ENCODE measurements at regions not wholly inside any gene's neighbourhood (a gene's known extent, or its start where the extent isn't known, plus 50 kb on each side); places are given as distances from the start of the nearest gene placed in this dataset.

GRCh38 chr5:30039379-30039778 is 1154.1 kb upstream of the CDH6 start:
- no peak for DNase-seq

GRCh38 chr5:30034870-30035269 is 1158.6 kb upstream of the CDH6 start:
- no peak for DNase-seq

DNA sequence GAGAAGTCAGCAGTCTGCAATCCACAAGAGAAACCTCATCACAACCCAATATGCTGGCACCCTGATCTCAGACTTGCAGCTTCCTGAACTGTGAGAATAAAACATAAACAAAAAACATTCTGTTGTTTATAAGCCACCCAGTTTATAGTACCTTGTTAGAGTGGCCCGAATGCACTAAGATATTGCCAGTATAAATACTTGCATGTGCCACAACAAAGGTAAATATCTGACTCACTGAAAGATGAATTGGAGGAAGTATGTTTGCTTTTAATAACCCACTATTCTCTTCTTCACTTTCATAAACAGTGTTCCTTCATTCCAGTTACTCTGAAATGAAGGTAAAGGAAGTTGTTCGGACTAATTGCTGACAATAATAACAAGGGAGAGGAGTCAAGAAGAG is 1163.4 kb upstream of the CDH6 start:
- no peak for DNase-seq

DNA sequence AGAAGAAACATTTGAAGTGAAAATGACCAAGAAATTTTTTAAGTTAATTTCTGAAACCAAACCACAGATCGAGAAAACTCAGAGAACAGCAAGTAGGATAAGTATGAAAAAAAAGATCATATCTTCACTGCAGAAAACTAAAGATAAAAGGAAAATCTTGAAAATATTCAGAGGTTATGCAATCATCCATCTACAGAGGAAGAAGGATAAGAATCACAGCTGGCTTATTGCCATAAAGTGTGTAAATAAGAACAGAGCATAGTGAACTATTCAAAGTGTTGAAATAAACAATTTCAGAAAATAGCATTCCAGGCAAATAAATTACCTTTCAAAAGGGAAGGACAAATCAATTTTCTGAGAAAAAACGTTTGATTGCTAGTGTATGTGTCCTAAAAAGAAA is 1191.7 kb upstream of the CDH6 start:
- DNase-seq, result no peak

GRCh38 chr5:30000231-30000630 is 1193.3 kb upstream of the CDH6 start:
- no peak for DNase-seq

DNA sequence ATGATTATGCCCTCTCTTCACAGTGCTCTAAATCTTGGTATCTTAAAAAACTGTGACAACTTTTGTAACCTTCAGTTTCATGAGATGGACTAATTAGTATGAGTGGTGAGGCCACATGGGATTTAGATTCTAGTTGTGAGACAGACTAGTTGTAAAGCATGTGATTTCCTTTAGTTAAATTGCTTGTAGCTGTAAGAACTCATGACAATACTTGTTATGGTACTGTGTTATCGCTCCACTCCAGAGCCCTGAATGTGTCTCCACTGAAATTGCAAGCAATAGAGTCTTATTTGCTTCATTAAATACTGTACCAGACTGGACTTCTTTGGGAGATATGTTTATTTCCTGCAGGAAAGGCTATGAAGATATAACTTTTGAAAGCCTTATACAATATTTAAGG is 1198.3 kb upstream of the CDH6 start:
- DNase-seq, result no peak

GRCh38 chr5:29994519-29994918 is 1199.0 kb upstream of the CDH6 start:
- no peak for DNase-seq

DNA sequence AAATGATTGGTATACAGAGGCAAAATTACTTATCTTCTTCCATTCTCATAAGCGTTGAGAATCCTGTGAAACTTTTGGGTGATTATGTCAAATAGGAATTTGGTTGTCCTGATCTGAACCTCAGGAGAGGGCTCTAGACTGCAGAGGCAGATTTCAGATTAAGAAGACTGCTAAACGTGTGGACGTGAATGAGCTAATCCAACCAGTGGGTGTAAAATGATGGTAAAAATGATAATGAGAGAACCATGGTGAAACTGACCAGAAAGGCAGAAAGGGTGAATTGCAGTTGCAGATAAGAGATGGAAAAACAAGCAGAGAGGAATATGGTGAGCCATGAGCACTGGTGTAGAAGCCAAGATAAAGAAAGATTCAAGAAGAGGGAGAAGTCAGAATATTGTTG is 1200.2 kb upstream of the CDH6 start:
- DNase-seq, result no peak

DNA sequence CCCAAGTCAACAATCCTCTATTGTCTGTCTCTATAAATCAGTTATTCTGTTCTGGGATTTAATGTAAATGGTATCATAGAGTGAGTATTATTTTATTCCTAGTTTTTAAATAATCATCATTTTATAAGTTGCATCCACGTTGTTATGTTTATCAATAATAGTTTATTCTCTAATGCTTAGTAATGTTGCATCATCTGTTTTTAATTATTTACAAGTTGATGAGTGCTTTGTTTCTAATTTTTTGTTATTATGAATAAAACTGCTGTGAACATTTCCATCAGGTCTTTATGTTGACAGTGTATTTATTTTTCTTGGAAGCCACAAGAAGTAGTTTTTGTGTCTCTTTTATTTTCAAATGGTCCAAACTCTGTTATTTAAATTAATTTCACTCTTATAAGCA is 1201.2 kb upstream of the CDH6 start:
- DNase-seq, result no peak

DNA sequence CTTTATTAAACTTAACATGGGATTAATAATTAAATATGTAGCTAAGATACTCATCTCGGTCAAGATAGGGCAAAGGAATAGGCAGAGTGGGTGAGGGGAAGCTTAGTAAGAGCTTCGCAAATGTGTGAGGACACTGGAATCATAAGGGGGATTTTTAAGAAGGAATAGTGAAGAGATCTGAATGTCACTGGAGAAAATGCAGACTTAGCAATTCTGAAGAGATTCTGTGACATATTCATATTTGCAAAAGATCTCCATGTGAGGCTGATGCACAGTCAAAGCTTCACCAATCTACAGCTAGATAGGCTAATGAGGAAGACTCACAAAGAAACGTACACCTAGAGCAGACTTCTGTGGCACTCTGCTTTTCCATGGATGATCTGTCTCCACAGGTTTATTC is 1202.8 kb upstream of the CDH6 start:
- no peak for DNase-seq

- no peak for DNase-seq
Measured at GRCh38 chr5:29984156-29984540, 1209.3 kb upstream of the CDH6 start.

- no peak for DNase-seq
Measured at GRCh38 chr5:29983528-29984155, 1209.8 kb upstream of the CDH6 start.

DNA sequence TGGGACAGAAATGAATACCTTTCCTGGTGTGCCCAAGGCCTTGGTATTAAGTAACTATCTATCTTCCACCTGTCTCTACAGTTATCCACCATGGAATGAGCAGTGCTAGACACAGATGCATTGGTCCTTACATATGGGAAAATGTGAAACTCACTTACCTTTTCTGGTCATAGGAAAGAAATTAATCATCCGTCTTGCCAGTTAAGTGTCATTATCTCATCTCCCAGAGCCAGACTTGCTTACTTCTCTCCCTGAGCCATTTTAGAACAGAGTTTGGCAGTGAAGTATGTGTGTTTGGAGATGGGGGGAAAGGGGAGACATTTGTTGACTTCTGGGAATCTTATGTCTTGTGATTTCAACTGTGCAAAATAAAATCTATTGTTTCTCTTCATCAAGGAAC is 1211.0 kb upstream of the CDH6 start:
- DNase-seq, result no peak

GRCh38 chr5:29972597-29972996 is 1220.9 kb upstream of the CDH6 start:
- no peak for DNase-seq

DNA sequence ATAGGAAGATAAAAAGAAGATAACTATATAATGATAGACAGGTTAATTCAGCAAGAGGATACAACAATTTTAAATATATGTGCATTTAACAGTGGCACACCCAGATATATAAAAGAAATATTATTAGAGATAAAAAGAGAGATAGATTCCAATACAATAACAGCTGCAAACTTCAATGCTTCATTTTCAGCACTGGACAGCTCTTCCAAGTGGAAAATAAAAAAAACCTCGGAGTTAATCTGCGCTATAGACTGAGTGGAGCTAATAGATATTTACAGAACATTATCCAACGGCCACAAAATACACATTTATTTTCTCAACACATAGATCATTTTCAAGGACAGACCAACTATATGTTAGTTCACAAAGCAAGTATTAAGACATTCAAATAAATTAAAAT is 1229.5 kb upstream of the CDH6 start:
- no peak for DNase-seq

DNA sequence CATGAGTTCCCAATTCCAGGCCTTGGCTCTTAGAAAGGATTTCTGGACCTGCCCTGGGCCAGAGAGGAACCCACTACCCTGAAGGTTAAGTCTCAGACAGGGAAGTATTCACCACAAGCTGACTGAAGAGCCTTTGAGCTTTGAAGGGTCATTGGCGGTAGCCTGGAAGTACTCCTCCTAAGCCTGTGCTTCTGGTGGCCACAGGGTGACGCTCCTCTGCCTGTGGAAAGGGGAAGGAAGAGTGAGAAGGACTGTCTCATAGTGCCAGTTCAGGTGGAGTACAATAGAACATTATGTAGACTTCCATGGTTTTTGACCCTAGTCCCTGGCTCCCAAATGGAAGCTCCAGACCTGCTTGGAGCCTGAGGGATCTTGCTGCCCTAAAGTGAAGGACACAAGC is 1233.2 kb upstream of the CDH6 start:
- no peak for DNase-seq

GRCh38 chr5:29950416-29951145 is 1242.9 kb upstream of the CDH6 start:
- DNase-seq, result no peak

- no peak for DNase-seq
Measured at GRCh38 chr5:29949301-29949872, 1244.1 kb upstream of the CDH6 start.

DNA sequence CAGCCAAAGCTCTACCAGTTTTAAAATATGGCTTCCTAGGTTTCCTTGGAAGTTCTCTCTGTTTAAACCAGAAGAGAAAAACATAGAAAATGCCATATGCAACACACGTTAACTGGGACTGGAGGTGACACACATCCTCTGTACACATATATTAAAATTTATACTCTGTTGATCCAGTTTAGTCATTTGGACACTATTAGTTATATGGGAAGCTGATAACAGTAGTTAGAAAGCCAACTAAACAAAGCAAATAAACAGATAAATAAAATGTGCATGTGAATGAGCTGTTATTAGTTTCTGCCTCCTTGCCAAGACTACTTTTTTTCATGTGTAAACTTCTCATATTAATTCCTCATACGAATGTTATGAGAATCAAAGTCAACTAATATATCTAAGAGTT is 1249.2 kb upstream of the CDH6 start:
- no peak for DNase-seq

DNA sequence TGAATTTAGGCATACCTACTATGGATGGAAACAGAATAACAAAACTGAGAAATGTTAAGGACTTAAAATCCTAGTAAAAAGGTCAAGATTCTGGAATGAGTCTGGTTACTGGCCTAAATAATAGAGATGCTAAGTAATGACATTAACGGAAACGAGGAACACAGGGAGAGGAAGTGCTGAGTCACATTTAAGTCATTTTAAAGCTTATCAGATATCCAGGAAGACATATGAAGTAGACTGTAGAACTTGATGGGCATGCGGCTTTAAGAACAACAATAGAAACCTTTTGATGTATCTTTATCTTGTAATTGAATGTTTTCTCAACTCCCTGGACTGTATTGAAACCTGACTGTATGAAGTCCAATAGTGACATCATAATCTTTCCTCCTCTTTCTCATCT is 1251.4 kb upstream of the CDH6 start:
- DNase-seq, result no peak

- DNase-seq, result no peak
Measured at GRCh38 chr5:29939988-29940387, 1253.5 kb upstream of the CDH6 start.

- DNase-seq, result no peak
Measured at GRCh38 chr5:29935371-29935770, 1258.1 kb upstream of the CDH6 start.

DNA sequence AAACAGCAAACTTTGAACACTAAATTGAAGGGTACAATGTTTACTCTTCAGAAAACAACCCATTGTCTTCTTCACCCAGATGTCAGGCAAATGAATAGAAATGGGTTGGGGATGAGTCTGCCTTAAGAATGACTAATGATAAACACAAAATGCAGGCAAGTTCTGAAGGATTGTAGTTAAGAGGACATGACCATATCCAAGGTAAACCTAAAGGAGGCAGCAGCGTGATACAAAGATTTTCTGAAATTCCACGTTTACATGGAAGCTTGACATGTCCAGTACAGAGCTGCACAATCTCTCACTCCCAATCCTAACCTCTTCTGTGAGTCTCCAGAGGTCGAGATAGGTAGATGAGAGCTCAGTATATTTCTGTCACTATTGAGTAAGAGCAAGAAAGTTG is 1263.2 kb upstream of the CDH6 start:
- no peak for DNase-seq

DNA sequence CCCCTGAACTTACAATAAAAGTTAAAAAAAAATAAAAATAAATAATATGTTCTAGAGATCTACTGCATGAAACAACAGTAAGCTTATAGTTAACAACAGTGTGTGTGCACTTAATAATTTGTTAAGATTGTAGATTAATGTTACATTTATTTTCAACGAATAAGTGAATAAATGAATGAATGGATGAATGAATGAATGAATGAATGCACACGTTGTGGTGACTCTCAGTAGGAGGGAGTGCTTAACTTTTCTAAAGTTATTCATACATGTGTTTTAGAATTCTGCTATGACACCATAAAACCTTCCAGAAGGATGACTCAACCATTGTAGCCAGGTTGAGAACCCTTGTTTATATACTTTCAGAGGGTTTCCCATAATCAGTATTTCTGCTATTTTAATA is 1269.4 kb upstream of the CDH6 start:
- DNase-seq, result no peak

Measured in effector CD8-positive, alpha-beta T cell (primary cell).